ENCODE measurements at regions not wholly inside any gene's neighbourhood (a gene's known extent, or its start where the extent isn't known, plus 50 kb on each side); places are given as distances from the start of the nearest gene placed in this dataset.

DNA sequence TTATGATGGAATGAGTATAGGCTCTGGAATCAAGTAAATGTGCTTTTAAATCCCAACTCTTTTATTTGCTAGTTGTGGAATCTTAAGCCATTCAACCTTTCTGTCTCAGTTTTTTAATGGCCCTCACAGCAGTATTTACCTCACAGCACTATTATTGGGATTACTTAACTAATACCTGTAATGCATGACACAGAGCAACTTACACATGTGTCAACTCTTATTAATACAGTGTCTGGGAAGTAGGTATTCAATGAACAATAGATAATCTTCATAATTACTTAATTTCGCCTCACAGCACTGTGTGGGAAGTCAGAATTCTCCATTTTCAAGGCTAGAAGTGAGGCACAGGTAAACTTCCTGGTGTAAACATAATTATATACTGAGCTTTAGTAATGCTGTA lies 149.7 kb upstream of the NUDT6 start:
- no TSS peak for BruUV-seq (replicated peaks)
- Histone ChIP-seq H2AK9ac (replicated peaks; ENCODE audit: low read depth, low read length, poor library complexity) (no peak overlapping the region), H3K4me2 (ENCODE audit: low read depth, low read length) (no peak overlapping the region), H2BK5ac (ENCODE audit: low read depth, low read length, poor library complexity, severe bottlenecking) (no peak overlapping the region), H2AK5ac (ENCODE audit: low read depth, low read length) (no peak overlapping the region), H2AFZ (replicated peaks; ENCODE audit: low read length, poor library complexity) (no peak overlapping the region), H3K23ac (ENCODE audit: low read depth, low read length) (no peak overlapping the region), H3K56ac (ENCODE audit: extremely low read depth, insufficient read depth, low read length) (no peak overlapping the region), H2BK15ac (ENCODE audit: low read depth, low read length) (no peak overlapping the region), H2BK20ac (ENCODE audit: low read depth, low read length) (no peak overlapping the region), H3K27ac (ENCODE audit: insufficient read depth, low read length) (no peak overlapping the region), H4K5ac (ENCODE audit: low read depth, low read length) (no peak overlapping the region), H4K20me1 (ENCODE audit: insufficient read depth, low read length) (no peaks in the 10 kb centered on the region), H4K8ac (ENCODE audit: low read depth in 2 of 2, low read length in 2 of 2) (no peak overlapping the region), H3K9ac (ENCODE audit: low read depth, low read length) (no peak overlapping the region), H3K27me3 (ENCODE audit: control insufficient read depth, insufficient read depth, low read length) (no peaks in the 10 kb centered on the region), H3K4ac (ENCODE audit: low read depth, low read length) (no peak overlapping the region), H2BK120ac (ENCODE audit: low read depth, low read length) (no peak overlapping the region), H3K18ac (ENCODE audit: low read depth, low read length) (peak overlapping the region; percentile 44; the same call in 1 of the 2 replicates), H4K91ac (ENCODE audit: insufficient read depth, low read depth, low read length) (no peak overlapping the region), H3K9me3 (ENCODE audit: control insufficient read depth, insufficient read depth, low read length) (no peaks in the 10 kb centered on the region), H3K14ac (replicated peaks; ENCODE audit: low read depth, low read length) (no peak overlapping the region), H3K9me1 (ENCODE audit: insufficient read depth, low read length) (no peaks in the 10 kb centered on the region), H3K4me1 (ENCODE audit: control insufficient read depth, insufficient read depth, low read length) (peaks cover 1% of the 10 kb centered on the region; the same call in 1 of the 2 replicates), H3K36me3 (ENCODE audit: control insufficient read depth, insufficient read depth, low read length) (no peaks in the 10 kb centered on the region), H3K4me3 (ENCODE audit: insufficient read depth, low read depth, low read length) (no peak overlapping the region), H3K79me1 (ENCODE audit: low read depth in 1 of 2, low read length in 2 of 2) (no peaks in the 10 kb centered on the region)
- ChIA-PET POLR2A (ENCODE audit: unreplicated experiment) (no interaction called here), CTCF (no interaction called here)
- ATAC-seq (ENCODE audit: low read depth) (no peak), DNase-seq (no peak)
- TF ChIP-seq SMC3 (IDR thresholded peaks at IDR 0.05; ENCODE audit: low read depth, low read length) (no peak), RFX5 (IDR thresholded peaks at IDR 0.05; ENCODE audit: low read depth, low read length) (no peak), RCOR1 (IDR thresholded peaks at IDR 0.05; ENCODE audit: insufficient replicate concordance, low read length) (no peak), CEBPB (IDR thresholded peaks at IDR 0.05; ENCODE audit: low read depth, low read length) (no peak), FOS (IDR thresholded peaks at IDR 0.05; ENCODE audit: low read depth, low read length) (no peak), MAFK (IDR thresholded peaks at IDR 0.05; ENCODE audit: low read depth, low read length) (no peak), CHD1 (IDR thresholded peaks at IDR 0.05; ENCODE audit: low read depth, low read length) (no peak), POLR2A (IDR thresholded peaks at IDR 0.05; ENCODE audit: low read depth, low read length) (no peak), NFE2L2 (IDR thresholded peaks at IDR 0.05; ENCODE audit: low read depth, low read length) (no peak), BHLHE40 (IDR thresholded peaks at IDR 0.05; ENCODE audit: low read depth, low read length) (no peak), MXI1 (IDR thresholded peaks at IDR 0.05; ENCODE audit: borderline replicate concordance, low read depth, low read length) (no peak), MAZ (IDR thresholded peaks at IDR 0.05; ENCODE audit: borderline replicate concordance, low read depth, low read length) (no peak), RAD21 (IDR thresholded peaks at IDR 0.05; ENCODE audit: low read length) (no peak)
- TF ChIP-seq, protein P1, sequence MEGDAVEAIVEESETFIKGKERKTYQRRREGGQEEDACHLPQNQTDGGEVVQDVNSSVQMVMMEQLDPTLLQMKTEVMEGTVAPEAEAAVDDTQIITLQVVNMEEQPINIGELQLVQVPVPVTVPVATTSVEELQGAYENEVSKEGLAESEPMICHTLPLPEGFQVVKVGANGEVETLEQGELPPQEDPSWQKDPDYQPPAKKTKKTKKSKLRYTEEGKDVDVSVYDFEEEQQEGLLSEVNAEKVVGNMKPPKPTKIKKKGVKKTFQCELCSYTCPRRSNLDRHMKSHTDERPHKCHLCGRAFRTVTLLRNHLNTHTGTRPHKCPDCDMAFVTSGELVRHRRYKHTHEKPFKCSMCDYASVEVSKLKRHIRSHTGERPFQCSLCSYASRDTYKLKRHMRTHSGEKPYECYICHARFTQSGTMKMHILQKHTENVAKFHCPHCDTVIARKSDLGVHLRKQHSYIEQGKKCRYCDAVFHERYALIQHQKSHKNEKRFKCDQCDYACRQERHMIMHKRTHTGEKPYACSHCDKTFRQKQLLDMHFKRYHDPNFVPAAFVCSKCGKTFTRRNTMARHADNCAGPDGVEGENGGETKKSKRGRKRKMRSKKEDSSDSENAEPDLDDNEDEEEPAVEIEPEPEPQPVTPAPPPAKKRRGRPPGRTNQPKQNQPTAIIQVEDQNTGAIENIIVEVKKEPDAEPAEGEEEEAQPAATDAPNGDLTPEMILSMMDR (conservative IDR thresholded peaks at IDR 0.05; ENCODE audit: low read depth, low read length) = no peak
- TF ChIP-seq, protein P2, sequence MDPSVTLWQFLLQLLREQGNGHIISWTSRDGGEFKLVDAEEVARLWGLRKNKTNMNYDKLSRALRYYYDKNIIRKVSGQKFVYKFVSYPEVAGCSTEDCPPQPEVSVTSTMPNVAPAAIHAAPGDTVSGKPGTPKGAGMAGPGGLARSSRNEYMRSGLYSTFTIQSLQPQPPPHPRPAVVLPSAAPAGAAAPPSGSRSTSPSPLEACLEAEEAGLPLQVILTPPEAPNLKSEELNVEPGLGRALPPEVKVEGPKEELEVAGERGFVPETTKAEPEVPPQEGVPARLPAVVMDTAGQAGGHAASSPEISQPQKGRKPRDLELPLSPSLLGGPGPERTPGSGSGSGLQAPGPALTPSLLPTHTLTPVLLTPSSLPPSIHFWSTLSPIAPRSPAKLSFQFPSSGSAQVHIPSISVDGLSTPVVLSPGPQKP (IDR thresholded peaks at IDR 0.05; ENCODE audit: borderline replicate concordance, low read depth, low read length) = no peak
- TF ChIP-seq, protein P3, sequence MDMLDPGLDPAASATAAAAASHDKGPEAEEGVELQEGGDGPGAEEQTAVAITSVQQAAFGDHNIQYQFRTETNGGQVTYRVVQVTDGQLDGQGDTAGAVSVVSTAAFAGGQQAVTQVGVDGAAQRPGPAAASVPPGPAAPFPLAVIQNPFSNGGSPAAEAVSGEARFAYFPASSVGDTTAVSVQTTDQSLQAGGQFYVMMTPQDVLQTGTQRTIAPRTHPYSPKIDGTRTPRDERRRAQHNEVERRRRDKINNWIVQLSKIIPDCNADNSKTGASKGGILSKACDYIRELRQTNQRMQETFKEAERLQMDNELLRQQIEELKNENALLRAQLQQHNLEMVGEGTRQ (IDR thresholded peaks at IDR 0.05; ENCODE audit: low read depth, low read length) = no peak
- intact Hi-C loops (cut with micrococcal nuclease) (loop anchor here (10.0 kb wide), 1 partner anchor 107 kb away; no protein-coding TSS in a partner anchor), dilution Hi-C loops (cut with HindIII; ENCODE audit: low sequenced_read_pairs, unreplicated experiment) (no loop called here), in situ Hi-C loops (cut with MboI; ENCODE audit: low sequenced_read_pairs) (no loop called here)
- WGBS, 2 experiments (ENCODE audit: extremely low coverage in 2 of 2, insufficient read length in 1 of 2) = no CpG with 5 or more reads among the region's 1 CpG
